HG03060 (cell line): ENCODE measurements at regions not wholly inside any gene's neighbourhood (a gene's known extent, or its start where the extent isn't known, plus 50 kb on each side); places are given as distances from the start of the nearest gene placed in this dataset.
"Not testable (repeated sequence)": the region's sequence is repeated elsewhere in the genome, so short reads cannot be mapped to it uniquely, and the experiment has no call there.

Experiments used
- ATAC-seq: cut with Tn5 transposase; IDR thresholded peaks from one replicate; pipeline ENCODE4 v1.9.1; 2021; ENCODE audit warnings: low read depth, moderate number of reproducible peaks; ENCODE audit not compliant: unreplicated experiment

- not testable (repeated sequence) for ATAC-seq
Measured at GRCh38 chr1:120465900-120466299, 51.1 kb downstream of the NBPF8 start.

- ATAC-seq = not testable (repeated sequence)
Measured at GRCh38 chr1:120477663-120478062, 62.8 kb downstream of the NBPF8 start.

- not testable (repeated sequence) for ATAC-seq
Measured at GRCh38 chr1:120478400-120478799, 63.6 kb downstream of the NBPF8 start.

GRCh38 chr1:120487542-120487941, 72.7 kb downstream of the NBPF8 start:
- ATAC-seq = not testable (repeated sequence)

- ATAC-seq = not testable (repeated sequence)
Measured at GRCh38 chr1:120489217-120489616, 74.4 kb downstream of the NBPF8 start.

- ATAC-seq = not testable (repeated sequence)
Measured at GRCh38 chr1:120497145-120497544, 82.3 kb downstream of the NBPF8 start.

- ATAC-seq = not testable (repeated sequence)
Measured at GRCh38 chr1:120503284-120503683, 88.4 kb downstream of the NBPF8 start.

GRCh38 chr1:120506352-120506751, 91.5 kb downstream of the NBPF8 start:
- not testable (repeated sequence) for ATAC-seq

- ATAC-seq = not testable (repeated sequence)
Measured at GRCh38 chr1:120508351-120508750, 93.5 kb downstream of the NBPF8 start.

- ATAC-seq = not testable (repeated sequence)
Measured at GRCh38 chr1:120509258-120509657, 94.4 kb downstream of the NBPF8 start.

- not testable (repeated sequence) for ATAC-seq
Measured at GRCh38 chr1:120513099-120513498, 98.3 kb downstream of the NBPF8 start.

- not testable (repeated sequence) for ATAC-seq
Measured at GRCh38 chr1:120513531-120513930, 98.7 kb downstream of the NBPF8 start.

- not testable (repeated sequence) for ATAC-seq
Measured at GRCh38 chr1:120519196-120519595, 104.4 kb downstream of the NBPF8 start.

GRCh38 chr1:120524416-120524815, 109.6 kb downstream of the NBPF8 start:
- ATAC-seq = not testable (repeated sequence)

GRCh38 chr1:120525386-120525785, 110.6 kb downstream of the NBPF8 start:
- not testable (repeated sequence) for ATAC-seq

GRCh38 chr1:120529475-120530089, 114.7 kb downstream of the NBPF8 start:
- not testable (repeated sequence) for ATAC-seq

- ATAC-seq = not testable (repeated sequence)
Measured at GRCh38 chr1:120531455-120531854, 116.6 kb downstream of the NBPF8 start.

GRCh38 chr1:120534361-120535047, 119.7 kb downstream of the NBPF8 start:
- not testable (repeated sequence) for ATAC-seq

- ATAC-seq = not testable (repeated sequence)
Measured at GRCh38 chr1:120535052-120535451, 120.2 kb downstream of the NBPF8 start.

GRCh38 chr1:120541394-120541793, 126.6 kb downstream of the NBPF8 start:
- ATAC-seq = not testable (repeated sequence)

GRCh38 chr1:120542365-120542764, 127.5 kb downstream of the NBPF8 start:
- ATAC-seq = not testable (repeated sequence)

GRCh38 chr1:120542940-120543339, 128.1 kb downstream of the NBPF8 start:
- ATAC-seq = not testable (repeated sequence)
